C4-2B (cell line): ENCODE measurements at regions not wholly inside any gene's neighbourhood (a gene's known extent, or its start where the extent isn't known, plus 50 kb on each side); places are given as distances from the start of the nearest gene placed in this dataset.

Experiments used
- H3K27ac ChIP-seq: fragments of 450-650 bp; 2 replicates; pipeline ENCODE4 v1.5.1; 2017
- ZFX ChIP-seq: fragments of 450-650 bp; IDR thresholded peaks from 2 replicates; pipeline ENCODE4 v1.6.1; 2017
- TF ChIP-seq, protein P1 (sequence below): fragments of 450-650 bp; conservative IDR thresholded peaks from 2 replicates; pipeline ENCODE4 v1.5.1; 2017; ENCODE audit warnings: mild to moderate bottlenecking

DNA sequence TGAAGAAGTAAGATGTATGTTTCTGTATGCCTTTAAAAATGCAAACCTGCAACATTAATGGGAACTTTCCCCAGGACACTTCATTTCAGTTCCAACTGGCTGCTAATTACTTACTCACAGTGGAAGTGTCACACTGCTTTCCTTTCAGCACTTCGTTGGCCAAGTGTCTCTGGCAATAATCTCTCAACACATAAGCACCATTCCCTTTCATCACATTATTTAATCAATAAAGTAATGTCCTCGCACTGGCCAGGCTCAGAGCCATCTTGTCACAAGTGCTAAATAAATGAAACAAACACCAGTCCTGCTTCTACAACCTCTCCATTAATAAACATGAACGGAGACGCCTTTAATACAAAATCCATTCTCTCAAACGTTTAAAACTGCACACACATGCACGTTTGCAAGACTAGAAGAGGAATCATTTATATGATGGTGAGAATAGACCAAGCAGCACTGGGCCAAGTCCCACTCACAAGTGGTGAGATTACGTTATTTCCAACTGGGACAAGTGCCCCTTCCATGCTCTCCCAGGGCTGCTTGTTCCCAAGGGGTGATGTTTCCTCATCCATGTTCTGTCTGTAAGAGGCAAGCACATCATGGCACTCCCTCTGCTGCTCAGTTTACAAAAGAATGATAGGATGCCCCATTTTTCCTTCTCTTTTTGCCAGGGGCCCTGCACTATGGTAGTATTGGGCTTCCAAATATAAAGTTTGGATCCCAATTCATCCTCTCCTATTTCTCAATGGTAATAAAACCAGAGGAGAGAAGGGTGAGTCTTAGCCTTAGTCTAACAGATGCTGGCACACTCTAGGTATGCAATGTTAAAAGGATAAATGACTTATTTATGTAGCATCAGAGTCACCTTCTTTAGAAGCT is 56.8 kb upstream of the ETAA1 start:
- TF ChIP-seq, protein P1, sequence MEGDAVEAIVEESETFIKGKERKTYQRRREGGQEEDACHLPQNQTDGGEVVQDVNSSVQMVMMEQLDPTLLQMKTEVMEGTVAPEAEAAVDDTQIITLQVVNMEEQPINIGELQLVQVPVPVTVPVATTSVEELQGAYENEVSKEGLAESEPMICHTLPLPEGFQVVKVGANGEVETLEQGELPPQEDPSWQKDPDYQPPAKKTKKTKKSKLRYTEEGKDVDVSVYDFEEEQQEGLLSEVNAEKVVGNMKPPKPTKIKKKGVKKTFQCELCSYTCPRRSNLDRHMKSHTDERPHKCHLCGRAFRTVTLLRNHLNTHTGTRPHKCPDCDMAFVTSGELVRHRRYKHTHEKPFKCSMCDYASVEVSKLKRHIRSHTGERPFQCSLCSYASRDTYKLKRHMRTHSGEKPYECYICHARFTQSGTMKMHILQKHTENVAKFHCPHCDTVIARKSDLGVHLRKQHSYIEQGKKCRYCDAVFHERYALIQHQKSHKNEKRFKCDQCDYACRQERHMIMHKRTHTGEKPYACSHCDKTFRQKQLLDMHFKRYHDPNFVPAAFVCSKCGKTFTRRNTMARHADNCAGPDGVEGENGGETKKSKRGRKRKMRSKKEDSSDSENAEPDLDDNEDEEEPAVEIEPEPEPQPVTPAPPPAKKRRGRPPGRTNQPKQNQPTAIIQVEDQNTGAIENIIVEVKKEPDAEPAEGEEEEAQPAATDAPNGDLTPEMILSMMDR = no peak
- TF ChIP-seq ZFX = no peak
- H3K27ac ChIP-seq = no peak overlapping the region

DNA sequence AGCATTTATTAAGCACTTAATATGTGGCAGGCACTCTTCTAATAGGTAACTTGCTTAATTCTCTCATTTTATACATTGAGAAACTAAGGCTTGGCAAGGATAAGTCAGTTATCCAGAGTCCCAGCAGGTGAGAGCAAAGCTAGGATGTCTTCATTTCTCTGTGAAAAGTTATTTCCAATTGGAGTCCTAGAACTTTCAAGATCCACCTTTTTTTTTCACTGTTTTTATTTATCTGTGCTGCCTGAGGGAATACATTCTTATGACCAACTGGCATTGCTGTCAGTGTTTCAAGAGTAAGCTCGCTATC is 56.2 kb upstream of the ETAA1 start:
- TF ChIP-seq, protein P1 = no peak
- TF ChIP-seq ZFX = no peak
- H3K27ac ChIP-seq = no peak overlapping the region

DNA sequence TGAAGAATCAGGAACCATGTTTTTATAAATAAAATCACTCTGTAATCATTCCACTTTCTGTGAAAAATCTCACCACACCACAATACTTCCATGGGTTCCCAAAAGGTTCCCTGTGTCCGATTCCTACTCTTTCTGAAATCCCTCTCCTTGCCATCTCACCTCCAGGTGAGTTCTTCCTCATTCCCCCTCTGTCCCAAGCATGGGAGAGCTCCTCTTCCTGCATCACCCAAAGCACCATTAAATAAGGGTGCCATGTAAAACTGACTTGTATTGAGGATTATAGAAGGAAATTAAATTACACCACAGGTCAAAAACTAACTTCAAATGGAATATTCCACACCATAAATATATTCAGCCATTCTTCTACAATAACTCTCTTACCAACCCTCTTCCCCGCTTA is 55.8 kb upstream of the ETAA1 start:
- no peak overlapping the region for H3K27ac ChIP-seq
- no peak for TF ChIP-seq ZFX
- TF ChIP-seq, protein P1 = no peak

DNA sequence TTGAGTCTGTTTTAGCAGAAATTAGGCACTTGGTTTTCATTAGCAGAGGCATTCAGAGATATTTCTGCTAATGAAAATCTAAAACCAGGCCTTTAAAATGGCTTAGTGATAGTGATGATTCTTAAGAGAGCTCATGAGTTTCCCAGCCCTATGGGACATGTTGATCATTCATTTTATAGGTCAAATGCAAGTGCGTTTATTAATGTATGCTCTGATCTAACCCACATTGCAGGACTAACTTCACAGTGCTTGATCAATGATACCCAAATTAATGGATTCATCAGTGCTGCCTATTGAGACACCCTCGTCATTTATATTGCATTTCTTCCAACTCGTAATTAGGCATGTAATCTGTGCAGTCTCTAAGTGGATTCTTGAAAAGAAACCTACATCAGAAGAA is 54.7 kb upstream of the ETAA1 start:
- TF ChIP-seq ZFX = no peak
- H3K27ac ChIP-seq = no peak overlapping the region

DNA sequence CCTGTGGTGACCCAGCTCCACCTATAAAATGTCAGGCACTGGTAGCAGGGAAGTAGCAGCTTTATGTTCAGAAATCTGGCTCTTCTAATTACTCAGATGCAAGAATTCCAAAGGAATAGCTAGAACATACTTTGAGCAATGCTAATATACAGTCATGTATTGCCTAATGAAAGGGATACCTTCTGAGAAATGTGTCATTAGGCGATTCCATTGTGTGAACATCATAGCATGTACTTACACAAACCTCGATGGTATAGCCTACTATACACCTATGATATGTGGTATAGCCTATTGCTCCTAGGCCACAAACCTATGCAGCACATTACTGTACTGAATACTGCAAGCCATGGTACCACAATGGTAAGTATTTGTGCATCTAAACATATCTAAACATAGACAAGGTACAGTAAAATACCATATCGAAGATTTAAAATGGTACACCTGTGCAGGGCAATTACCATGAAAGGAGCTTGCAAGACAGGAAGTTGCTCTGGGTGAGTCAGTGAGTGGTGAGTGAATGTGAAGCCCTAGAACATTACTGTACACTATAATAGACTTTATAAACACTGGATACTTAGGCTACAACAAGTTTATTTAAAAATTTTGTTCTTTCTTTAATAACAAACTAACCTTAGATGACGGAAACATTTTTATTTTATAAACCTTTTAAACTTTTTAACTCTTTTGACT is 50.3 kb upstream of the ETAA1 start:
- no peak overlapping the region for H3K27ac ChIP-seq
- TF ChIP-seq, protein P1 = no peak
- no peak for TF ChIP-seq ZFX
